Germinal center (tissue), 1 donor: ENCODE measurements at regions not wholly inside any gene's neighbourhood (a gene's known extent, or its start where the extent isn't known, plus 50 kb on each side); places are given as distances from the start of the nearest gene placed in this dataset.

ENCODE experiments used
- DNase-seq: peaks from one replicate; pipeline ENCODE4 v3.0.0; 2012; ENCODE audit warnings: mixed read lengths, low spot score

GRCh38 chr2:204228169-204228886, 291.8 kb downstream of the ICOS start:
- no peak for DNase-seq

GRCh38 chr2:204234248-204234647, 297.7 kb downstream of the ICOS start:
- no peak for DNase-seq

- no peak for DNase-seq
These were observed 298.3 kb downstream of the ICOS start for GRCh38 chr2:204234879-204235278.

- DNase-seq = no peak
These were observed 300.9 kb downstream of the ICOS start for GRCh38 chr2:204237416-204237815.

- DNase-seq = no peak
These were observed 303.0 kb downstream of the ICOS start for GRCh38 chr2:204239411-204240165.

- DNase-seq = no peak
These were observed 304.3 kb upstream of the PARD3B start for GRCh38 chr2:204240961-204241360.

GRCh38 chr2:204249437-204249836, 295.8 kb upstream of the PARD3B start:
- no peak for DNase-seq

- DNase-seq = no peak
These were observed 294.6 kb upstream of the PARD3B start for GRCh38 chr2:204250692-204251091.

GRCh38 chr2:204251158-204251997, 293.9 kb upstream of the PARD3B start:
- no peak for DNase-seq

- DNase-seq = no peak
These were observed 293.3 kb upstream of the PARD3B start for GRCh38 chr2:204251998-204252376.

- no peak for DNase-seq
These were observed 290.2 kb upstream of the PARD3B start for GRCh38 chr2:204255071-204255470.

GRCh38 chr2:204255526-204255925, 289.7 kb upstream of the PARD3B start:
- no peak for DNase-seq

- DNase-seq = no peak
These were observed 287.5 kb upstream of the PARD3B start for GRCh38 chr2:204257781-204258180.

GRCh38 chr2:204258890-204259289, 286.4 kb upstream of the PARD3B start:
- no peak for DNase-seq

GRCh38 chr2:204260162-204260877, 285.0 kb upstream of the PARD3B start:
- peak; percentile 47 for DNase-seq

- DNase-seq = no peak
These were observed 284.4 kb upstream of the PARD3B start for GRCh38 chr2:204260901-204261300.

- no peak for DNase-seq
These were observed 283.4 kb upstream of the PARD3B start for GRCh38 chr2:204261846-204262245.

GRCh38 chr2:204264085-204264553, 281.2 kb upstream of the PARD3B start:
- no peak for DNase-seq

- no peak for DNase-seq
These were observed 280.6 kb upstream of the PARD3B start for GRCh38 chr2:204264621-204265140.

GRCh38 chr2:204265681-204266181, 279.5 kb upstream of the PARD3B start:
- no peak for DNase-seq

- DNase-seq = no peak
These were observed 276.8 kb upstream of the PARD3B start for GRCh38 chr2:204268458-204268857.
